GM13976 (cell line): ENCODE measurements at regions not wholly inside any gene's neighbourhood (a gene's known extent, or its start where the extent isn't known, plus 50 kb on each side); places are given as distances from the start of the nearest gene placed in this dataset.

Experiments
- DNase-seq: peaks from one replicate; pipeline ENCODE4 v3.0.0; 2012; ENCODE audit warnings: low spot score
- in situ Hi-C: fragments of 300-500 bp; cut with MboI; formaldehyde crosslinking; loops from one replicate; pipeline ENCODE4 v1.12.0; 2022; ENCODE audit warnings: low sequenced_read_pairs, mixed read lengths, inconsistent platforms; ENCODE audit not compliant: unreplicated experiment
- TF ChIP-seq, protein P1 (sequence below): IDR thresholded peaks from 2 replicates; pipeline ENCODE4 v1.5.1; 2012; ENCODE audit warnings: borderline replicate concordance, mild to moderate bottlenecking; ENCODE audit not compliant: insufficient read depth; ENCODE audit errors: extremely low read depth, missing control alignments, control extremely low read depth

DNA sequence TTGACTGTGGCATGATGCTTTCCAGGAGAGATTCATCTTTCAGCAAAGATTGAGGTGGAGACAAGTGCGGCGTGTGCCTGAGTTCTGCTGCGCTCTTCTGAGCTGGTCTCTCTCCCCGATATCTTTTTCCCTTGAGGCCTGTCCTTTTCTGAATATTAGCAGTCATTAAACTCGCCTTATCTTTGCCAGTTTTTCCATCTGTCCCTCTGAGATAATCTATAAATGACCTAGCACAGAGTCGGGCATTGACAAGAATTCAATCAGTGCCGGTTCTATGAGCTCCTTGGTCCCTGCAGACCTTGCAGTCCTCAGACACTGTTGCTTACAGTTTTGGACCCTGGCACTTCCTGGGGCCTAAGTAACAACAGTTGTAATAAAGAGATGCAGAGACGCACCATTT is 89.7 kb upstream of the IKZF1 start:
- no peak for DNase-seq
- in situ Hi-C loops = no loop called here
- TF ChIP-seq, protein P1, sequence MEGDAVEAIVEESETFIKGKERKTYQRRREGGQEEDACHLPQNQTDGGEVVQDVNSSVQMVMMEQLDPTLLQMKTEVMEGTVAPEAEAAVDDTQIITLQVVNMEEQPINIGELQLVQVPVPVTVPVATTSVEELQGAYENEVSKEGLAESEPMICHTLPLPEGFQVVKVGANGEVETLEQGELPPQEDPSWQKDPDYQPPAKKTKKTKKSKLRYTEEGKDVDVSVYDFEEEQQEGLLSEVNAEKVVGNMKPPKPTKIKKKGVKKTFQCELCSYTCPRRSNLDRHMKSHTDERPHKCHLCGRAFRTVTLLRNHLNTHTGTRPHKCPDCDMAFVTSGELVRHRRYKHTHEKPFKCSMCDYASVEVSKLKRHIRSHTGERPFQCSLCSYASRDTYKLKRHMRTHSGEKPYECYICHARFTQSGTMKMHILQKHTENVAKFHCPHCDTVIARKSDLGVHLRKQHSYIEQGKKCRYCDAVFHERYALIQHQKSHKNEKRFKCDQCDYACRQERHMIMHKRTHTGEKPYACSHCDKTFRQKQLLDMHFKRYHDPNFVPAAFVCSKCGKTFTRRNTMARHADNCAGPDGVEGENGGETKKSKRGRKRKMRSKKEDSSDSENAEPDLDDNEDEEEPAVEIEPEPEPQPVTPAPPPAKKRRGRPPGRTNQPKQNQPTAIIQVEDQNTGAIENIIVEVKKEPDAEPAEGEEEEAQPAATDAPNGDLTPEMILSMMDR = no peak

DNA sequence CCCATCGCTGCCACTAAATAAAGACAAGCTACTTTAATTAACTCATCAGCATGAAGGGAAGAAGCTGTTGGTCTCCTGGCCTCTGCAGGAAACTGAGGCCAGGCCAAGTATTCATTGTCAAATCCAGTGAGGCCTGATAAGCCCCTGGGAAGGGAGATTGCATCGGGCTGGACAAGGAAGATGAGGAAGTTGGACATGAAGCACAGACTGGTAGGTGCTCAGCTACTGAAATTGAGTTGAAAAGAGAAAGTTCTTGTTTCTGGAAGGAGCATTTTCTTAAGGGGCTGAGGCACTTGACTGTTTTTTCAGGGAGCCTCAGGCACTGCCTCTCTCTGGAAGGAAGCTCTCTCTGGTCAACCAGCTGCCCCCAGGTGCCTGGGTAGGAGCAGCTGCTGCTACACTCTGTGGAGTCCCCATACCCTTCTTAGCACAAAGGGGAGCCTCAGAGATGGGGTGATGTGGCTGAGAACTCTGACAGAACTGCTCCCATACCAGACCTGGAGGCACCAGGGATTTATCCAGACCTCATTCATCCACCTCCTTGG is 90.3 kb upstream of the IKZF1 start:
- in situ Hi-C loops = no loop called here
- TF ChIP-seq, protein P1 = no peak
- DNase-seq = peak; percentile 11

DNA sequence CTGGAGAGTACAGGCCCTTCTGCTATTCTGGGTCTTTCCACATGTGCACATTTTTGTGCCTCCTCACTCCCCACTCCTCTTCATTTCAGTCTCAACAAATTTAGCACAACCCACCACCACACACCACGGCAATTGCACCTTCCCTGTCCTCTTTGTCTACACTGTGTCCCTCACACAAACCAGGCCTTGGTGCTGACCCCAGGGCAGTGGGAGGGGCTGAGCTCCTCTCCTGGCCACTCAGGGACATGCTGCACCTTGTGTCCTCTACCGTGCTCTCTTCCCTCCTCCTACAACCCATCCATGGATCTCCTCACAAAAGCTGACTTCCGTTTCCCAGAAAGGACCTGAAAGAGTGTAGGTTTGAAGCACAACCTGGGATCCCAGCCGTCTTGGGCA is 90.9 kb upstream of the IKZF1 start:
- TF ChIP-seq, protein P1 = no peak
- in situ Hi-C loops = no loop called here
- peak; percentile 18 for DNase-seq

DNA sequence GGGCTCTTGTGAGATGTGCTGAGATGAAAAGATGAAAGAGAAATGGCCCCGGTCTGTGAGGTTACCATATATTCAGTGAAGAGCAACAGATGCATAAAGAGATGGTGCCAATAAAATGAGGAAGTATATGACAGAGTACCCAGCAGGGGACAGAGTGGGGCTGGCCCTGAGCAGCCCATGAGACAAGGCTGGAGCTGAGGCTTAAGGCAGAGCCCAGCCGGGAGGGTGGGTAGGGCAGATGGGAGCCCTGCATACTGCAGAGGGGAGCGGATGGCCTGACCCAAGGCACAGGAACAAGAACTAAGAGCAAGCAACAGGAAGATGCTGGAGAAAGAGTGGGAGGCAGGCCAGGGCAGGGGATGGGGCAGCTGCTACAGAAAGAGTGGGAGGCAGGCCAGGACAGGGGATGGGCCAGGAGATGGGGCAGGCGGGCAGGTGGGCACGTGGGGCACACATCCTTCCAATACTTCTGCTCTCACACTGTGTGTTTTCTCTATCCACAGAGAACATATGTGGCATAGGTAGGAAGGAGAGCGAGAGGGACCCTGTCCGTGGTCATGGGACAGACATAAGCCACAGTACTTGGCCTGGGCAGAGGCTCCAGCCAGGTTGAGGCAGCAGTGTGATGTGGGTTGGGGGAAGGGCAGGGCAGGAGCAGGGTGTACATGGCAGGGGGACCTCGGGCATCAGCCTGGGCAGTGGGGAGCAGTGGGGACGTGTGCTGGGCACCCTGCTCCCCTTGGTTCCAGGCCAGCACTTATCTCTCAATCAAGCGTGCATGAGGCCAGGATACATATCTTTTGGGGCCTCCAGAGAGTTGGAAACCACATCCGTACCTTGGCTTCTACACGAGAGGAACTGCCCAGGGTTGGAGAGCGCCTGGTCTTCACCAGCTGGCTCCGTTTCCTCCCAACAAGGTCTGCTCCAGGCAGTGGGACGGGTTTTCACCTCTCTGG is 91.6 kb upstream of the IKZF1 start:
- DNase-seq = peak; percentile 57
- TF ChIP-seq, protein P1 = peak; percentile 14
- in situ Hi-C loops = no loop called here

DNA sequence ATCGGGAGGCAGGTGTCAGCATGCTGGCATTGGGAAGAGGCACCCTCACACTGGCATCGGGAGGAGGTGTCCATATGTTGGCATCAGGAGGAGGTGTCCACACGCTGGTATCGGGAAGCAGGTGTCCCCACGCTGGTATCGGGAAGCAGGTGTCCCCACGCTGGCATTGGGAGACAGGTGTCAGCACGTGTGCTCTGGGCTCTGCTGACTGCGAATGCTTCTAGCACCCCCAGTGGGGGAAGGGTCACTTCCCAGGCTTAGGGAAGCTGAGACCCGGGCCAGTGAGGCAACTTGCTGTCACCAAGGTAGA is 92.5 kb upstream of the IKZF1 start:
- in situ Hi-C loops = no loop called here
- TF ChIP-seq, protein P1 = no peak
- DNase-seq = no peak

DNA sequence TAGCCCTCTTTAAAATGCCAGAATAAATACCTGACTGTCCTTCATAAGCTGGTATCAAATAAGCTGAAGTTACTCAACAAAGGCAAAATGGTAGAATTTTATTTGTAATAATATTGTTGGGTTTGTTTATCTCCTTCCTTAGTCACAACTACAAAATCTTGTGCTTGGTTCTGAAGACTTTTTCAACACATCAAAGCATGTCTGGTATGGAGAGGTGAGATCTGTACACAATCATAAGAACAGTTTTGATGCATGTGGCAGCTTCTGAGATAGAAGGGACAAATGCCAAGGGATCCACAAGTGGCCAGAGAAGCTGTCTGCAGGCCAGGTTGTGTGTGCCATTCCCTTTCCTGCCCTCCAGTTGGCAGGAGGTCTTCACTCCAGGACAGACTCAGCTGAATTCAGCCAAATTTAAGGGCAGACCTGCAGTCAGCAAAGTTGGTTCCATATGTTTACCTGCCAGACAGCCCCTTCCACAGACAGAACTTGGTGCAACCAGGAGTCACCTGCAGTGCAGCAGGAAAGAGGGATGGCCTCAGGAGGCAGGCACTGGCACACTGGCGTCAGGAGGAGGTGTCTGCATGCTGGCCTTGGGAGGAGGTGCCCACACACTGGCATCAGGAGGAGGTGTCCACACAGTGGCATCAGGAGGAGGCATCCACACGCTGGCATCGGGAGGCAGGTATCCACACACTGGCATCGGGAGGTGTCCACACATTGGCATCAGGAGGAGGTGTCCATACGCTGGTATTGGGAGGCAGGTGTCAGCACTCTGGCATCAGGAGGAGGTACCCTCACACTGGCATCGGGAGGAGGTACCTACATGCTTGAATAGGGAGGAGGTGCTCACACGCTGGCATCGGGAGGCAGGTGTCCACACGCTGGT is 93.1 kb upstream of the IKZF1 start:
- peak; percentile 16 for DNase-seq
- TF ChIP-seq, protein P1 = no peak
- in situ Hi-C loops = no loop called here
